ENCODE measurements at regions not wholly inside any gene's neighbourhood (a gene's known extent, or its start where the extent isn't known, plus 50 kb on each side); places are given as distances from the start of the nearest gene placed in this dataset.

DNA sequence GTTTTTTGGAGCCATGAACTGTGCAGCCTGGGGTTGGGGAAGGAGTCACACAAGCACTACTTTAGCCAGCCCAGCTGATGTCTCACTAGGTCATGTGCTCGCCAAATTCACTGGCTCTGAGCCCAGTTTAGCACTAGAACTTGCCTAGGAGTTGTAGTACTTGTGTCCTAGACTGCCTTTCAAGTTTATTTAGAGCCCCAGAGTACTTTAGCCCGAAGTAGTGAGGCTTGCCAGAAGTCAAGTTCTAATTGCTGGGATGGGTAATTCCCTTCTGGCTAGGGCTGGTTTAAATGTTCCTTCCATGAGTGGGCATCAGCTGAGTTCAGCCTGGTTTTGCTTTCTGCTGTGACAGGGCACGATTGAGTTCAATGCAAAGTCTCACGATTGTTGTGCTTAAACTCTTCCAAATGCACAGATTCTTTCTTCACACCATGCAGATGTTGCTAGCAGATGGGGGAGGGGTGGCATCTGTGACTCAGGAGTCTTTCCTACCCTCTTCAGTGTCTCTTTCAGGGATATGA is 228.2 kb upstream of the ZPLD1 start:
- TF ChIP-seq POLR2AphosphoS5 (IDR thresholded peaks at IDR 0.05) (no peak), MXI1 (conservative IDR thresholded peaks at IDR 0.05; ENCODE audit: poor library complexity, severe bottlenecking) (no peak), EP300 (conservative IDR thresholded peaks at IDR 0.05; ENCODE audit: poor library complexity, severe bottlenecking) (no peak), EZH2 (IDR thresholded peaks at IDR 0.05; ENCODE audit: borderline replicate concordance, insufficient read depth, low read length, poor library complexity, severe bottlenecking) (no peak)
- TF ChIP-seq, protein P1, sequence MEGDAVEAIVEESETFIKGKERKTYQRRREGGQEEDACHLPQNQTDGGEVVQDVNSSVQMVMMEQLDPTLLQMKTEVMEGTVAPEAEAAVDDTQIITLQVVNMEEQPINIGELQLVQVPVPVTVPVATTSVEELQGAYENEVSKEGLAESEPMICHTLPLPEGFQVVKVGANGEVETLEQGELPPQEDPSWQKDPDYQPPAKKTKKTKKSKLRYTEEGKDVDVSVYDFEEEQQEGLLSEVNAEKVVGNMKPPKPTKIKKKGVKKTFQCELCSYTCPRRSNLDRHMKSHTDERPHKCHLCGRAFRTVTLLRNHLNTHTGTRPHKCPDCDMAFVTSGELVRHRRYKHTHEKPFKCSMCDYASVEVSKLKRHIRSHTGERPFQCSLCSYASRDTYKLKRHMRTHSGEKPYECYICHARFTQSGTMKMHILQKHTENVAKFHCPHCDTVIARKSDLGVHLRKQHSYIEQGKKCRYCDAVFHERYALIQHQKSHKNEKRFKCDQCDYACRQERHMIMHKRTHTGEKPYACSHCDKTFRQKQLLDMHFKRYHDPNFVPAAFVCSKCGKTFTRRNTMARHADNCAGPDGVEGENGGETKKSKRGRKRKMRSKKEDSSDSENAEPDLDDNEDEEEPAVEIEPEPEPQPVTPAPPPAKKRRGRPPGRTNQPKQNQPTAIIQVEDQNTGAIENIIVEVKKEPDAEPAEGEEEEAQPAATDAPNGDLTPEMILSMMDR (IDR thresholded peaks at IDR 0.05; ENCODE audit: poor library complexity, severe bottlenecking): no peak
